OCI-LY7 (cell line): ENCODE measurements at regions not wholly inside any gene's neighbourhood (a gene's known extent, or its start where the extent isn't known, plus 50 kb on each side); places are given as distances from the start of the nearest gene placed in this dataset.

Source experiments
- BruUV-seq: library from RNA; stranded (reverse); fragments of 400-500 nt; replicated peaks from 2 replicates; lab custom pipeline; 2021; lab: Mats Ljungman, UMichigan
- CTCF ChIA-PET: fragments of 300-600 bp; sonication (Branson Sonifier 250); formaldehyde crosslinking; loops from one replicate; lab custom pipeline; 2022; ENCODE audit warnings: antibody characterized with exemption; ENCODE audit not compliant: unreplicated experiment; lab: Charles Lee
- POLR2A ChIA-PET: fragments of 300-600 bp; sonication (Branson Sonifier 250); formaldehyde crosslinking; loops from one replicate; lab custom pipeline; 2022; ENCODE audit warnings: antibody characterized with exemption; lab: Charles Lee
- DNase-seq: peaks from one replicate; pipeline ENCODE4 v3.0.0-alpha.2; 2015; ENCODE audit warnings: low spot score
- H2AFZ ChIP-seq: fragments of 200-600 bp; sonication (generic), shearing (Covaris generic); 2 replicates; pipeline ENCODE4 v1.6.1; 2014; ENCODE audit warnings: mild to moderate bottlenecking, antibody characterized with exemption, low read length, moderate library complexity
- H3K27ac ChIP-seq: fragments of 200-600 bp; sonication (generic); 2 replicates; pipeline ENCODE4 v1.5.1; 2014; ENCODE audit warnings: mixed run types, low read depth, mild to moderate bottlenecking, moderate library complexity, low read length, inconsistent platforms; ENCODE audit not compliant: poor library complexity, severe bottlenecking
- H3K36me3 ChIP-seq: fragments of 200-600 bp; sonication (generic); 2 replicates; pipeline ENCODE4 v1.6.1; 2014; ENCODE audit warnings: mild to moderate bottlenecking, antibody characterized with exemption, low read length, moderate library complexity, mixed read lengths; ENCODE audit not compliant: insufficient read depth
- H3K4me1 ChIP-seq: fragments of 200-600 bp; sonication (generic); 2 replicates; pipeline ENCODE4 v1.5.1; 2014; ENCODE audit warnings: mild to moderate bottlenecking, low read length; ENCODE audit not compliant: insufficient read depth, poor library complexity, severe bottlenecking
- H3K4me2 ChIP-seq: fragments of 200-600 bp; sonication (generic); 2 replicates; pipeline ENCODE4 v1.6.1; 2014; ENCODE audit warnings: mild to moderate bottlenecking, low read length
- H3K4me3 ChIP-seq: fragments of 200-600 bp; sonication (generic); 2 replicates; pipeline ENCODE4 v1.5.1; 2014; ENCODE audit warnings: mild to moderate bottlenecking, low read depth, low read length; ENCODE audit not compliant: poor library complexity, severe bottlenecking
- H3K79me2 ChIP-seq: fragments of 200-600 bp; sonication (generic); 2 replicates; pipeline ENCODE4 v1.6.1; 2016; ENCODE audit warnings: low read depth, mild to moderate bottlenecking, low read length, moderate library complexity, mixed read lengths; ENCODE audit not compliant: insufficient read depth
- H3K9me2 ChIP-seq: fragments of 200-600 bp; sonication (generic); 2 replicates; pipeline ENCODE4 v1.6.1; 2016; ENCODE audit warnings: mild to moderate bottlenecking, low read length, mixed read lengths; ENCODE audit not compliant: insufficient read depth
- H3K9me3 ChIP-seq: fragments of 200-600 bp; sonication (generic); 2 replicates; pipeline ENCODE4 v1.6.1; 2014; ENCODE audit warnings: mild to moderate bottlenecking, mixed run types, low read length, mixed read lengths
- H4K20me1 ChIP-seq: fragments of 200-600 bp; sonication (generic); 2 replicates; pipeline ENCODE4 v1.6.1; 2014; ENCODE audit warnings: mild to moderate bottlenecking, antibody characterized with exemption, low read length, moderate library complexity, mixed read lengths; ENCODE audit not compliant: insufficient read depth
- EZH2phosphoT487 ChIP-seq: fragments of 200-600 bp; sonication (generic); IDR thresholded peaks from 2 replicates; pipeline ENCODE4 v1.6.1; 2018; ENCODE audit warnings: low read depth, borderline replicate concordance, mild to moderate bottlenecking, mixed run types, antibody characterized with exemption, low read length, moderate library complexity, mixed read lengths
- intact Hi-C: fragments of 100-400 bp; cut with micrococcal nuclease; formaldehyde crosslinking; loops from one replicate; pipeline ENCODE4 v1.10.0; 2022; ENCODE audit not compliant: unreplicated experiment
- TF ChIP-seq, protein P1 (sequence below): fragments of 200-600 bp; sonication (generic); conservative IDR thresholded peaks from 2 replicates; pipeline ENCODE4 v1.5.1; 2014; ENCODE audit warnings: mild to moderate bottlenecking, antibody characterized with exemption, low read length, moderate library complexity, mixed read lengths

DNA sequence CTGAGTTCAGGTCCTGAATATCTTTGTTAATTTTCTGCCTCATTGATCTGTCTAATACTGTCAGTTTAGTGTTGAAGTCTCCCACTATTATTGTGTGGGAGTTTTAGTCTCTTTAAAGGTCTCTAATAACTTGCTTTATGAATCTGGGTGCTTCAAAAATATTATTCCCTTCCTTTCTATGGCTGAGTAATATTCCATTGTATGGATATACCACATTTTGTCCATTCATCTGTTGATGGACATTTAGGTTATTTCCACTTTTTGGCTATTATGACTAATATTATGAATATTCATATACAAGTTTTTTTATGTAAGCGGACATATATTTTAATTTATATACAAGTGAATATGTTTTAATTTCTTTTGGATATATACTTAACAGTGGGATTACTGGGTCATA, 82.7 kb downstream of the SDR9C7 start:
- no TSS peak for BruUV-seq
- Histone ChIP-seq H4K20me1 (no peaks in the 10 kb centered on the region), H3K79me2 (no peaks in the 10 kb centered on the region), H3K36me3 (no peaks in the 10 kb centered on the region), H3K4me3 (no peak overlapping the region), H3K4me1 (no peaks in the 10 kb centered on the region), H3K4me2 (no peak overlapping the region), H3K9me3 (no peaks in the 10 kb centered on the region), H3K9me2 (no peaks in the 10 kb centered on the region), H3K27ac (no peak overlapping the region), H2AFZ (no peak overlapping the region)
- DNase-seq: no peak
- ChIA-PET POLR2A (no interaction called here), CTCF (no interaction called here)
- TF ChIP-seq, protein P1, sequence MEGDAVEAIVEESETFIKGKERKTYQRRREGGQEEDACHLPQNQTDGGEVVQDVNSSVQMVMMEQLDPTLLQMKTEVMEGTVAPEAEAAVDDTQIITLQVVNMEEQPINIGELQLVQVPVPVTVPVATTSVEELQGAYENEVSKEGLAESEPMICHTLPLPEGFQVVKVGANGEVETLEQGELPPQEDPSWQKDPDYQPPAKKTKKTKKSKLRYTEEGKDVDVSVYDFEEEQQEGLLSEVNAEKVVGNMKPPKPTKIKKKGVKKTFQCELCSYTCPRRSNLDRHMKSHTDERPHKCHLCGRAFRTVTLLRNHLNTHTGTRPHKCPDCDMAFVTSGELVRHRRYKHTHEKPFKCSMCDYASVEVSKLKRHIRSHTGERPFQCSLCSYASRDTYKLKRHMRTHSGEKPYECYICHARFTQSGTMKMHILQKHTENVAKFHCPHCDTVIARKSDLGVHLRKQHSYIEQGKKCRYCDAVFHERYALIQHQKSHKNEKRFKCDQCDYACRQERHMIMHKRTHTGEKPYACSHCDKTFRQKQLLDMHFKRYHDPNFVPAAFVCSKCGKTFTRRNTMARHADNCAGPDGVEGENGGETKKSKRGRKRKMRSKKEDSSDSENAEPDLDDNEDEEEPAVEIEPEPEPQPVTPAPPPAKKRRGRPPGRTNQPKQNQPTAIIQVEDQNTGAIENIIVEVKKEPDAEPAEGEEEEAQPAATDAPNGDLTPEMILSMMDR: no peak
- intact Hi-C loops: no loop called here

DNA sequence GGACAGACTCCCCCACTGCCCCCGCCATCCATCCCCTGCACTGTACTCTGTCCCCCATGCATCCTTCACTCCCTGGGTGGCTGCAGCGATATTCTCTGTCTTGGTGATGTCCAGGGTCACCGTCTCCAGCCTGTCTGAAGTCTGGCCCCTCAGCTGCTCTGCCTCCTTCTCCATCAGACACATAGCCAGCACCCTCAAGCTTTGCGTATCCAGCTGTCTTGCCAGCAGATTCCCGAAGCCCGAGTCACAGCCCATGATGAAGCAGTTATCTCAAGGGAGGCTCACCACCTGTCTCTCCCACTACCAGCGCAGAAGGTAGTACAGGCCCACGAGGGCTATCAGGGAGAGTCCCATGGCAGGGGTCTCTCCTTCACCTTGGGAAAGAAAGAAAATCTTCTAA, 77.8 kb downstream of the HSD17B6 start:
- no peak for DNase-seq
- TF ChIP-seq EZH2phosphoT487: no peak
- TF ChIP-seq, protein P1: no peak
- H3K4me2 ChIP-seq: no peak overlapping the region
- H2AFZ ChIP-seq: no peak overlapping the region
- POLR2A ChIA-PET: no interaction called here
- H3K36me3 ChIP-seq: no peaks in the 10 kb centered on the region
- no peaks in the 10 kb centered on the region for H3K9me2 ChIP-seq
- intact Hi-C loops: loop anchor here (1.0 to 2.0 kb wide), 2 partner anchors 146 to 272 kb away; no protein-coding TSS in a partner anchor
- no TSS peak for BruUV-seq
- H3K9me3 ChIP-seq: no peaks in the 10 kb centered on the region
- CTCF ChIA-PET: no interaction called here
- H3K79me2 ChIP-seq: no peaks in the 10 kb centered on the region
- H3K4me1 ChIP-seq: no peaks in the 10 kb centered on the region
- H3K27ac ChIP-seq: no peak overlapping the region
- no peaks in the 10 kb centered on the region for H4K20me1 ChIP-seq
- H3K4me3 ChIP-seq: no peak overlapping the region

DNA sequence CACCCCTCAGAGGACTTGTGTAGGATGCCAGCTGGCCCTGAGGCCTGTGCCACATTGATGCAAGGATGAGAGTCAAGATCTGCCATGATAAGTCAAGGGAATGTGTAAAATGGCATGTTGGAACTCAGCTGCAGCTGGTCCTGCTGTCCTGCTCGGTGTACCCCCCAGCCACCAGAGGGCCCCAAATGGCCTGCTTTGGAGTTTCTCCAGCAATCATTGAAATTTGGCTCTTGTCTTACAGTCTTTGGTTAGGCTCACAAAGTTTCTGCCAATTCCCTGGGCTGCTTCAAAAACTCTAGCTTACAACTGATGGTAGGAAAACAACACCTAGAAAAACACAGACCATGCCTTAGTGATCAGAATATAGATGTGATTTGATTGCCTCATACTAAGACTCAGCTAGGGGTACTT, 76.8 kb downstream of the HSD17B6 start:
- Histone ChIP-seq H3K4me2 (no peak overlapping the region), H3K4me3 (no peak overlapping the region), H4K20me1 (no peaks in the 10 kb centered on the region), H2AFZ (no peak overlapping the region), H3K27ac (no peak overlapping the region), H3K79me2 (no peaks in the 10 kb centered on the region), H3K9me2 (no peaks in the 10 kb centered on the region), H3K4me1 (no peaks in the 10 kb centered on the region), H3K36me3 (no peaks in the 10 kb centered on the region), H3K9me3 (no peaks in the 10 kb centered on the region)
- DNase-seq: peak; percentile 39
- ChIA-PET POLR2A (interaction anchor here (0.7 kb wide), 1 partner anchor 9 kb away, joined by 3 read pairs; no protein-coding TSS in a partner anchor), CTCF (no interaction called here)
- TF ChIP-seq EZH2phosphoT487: no peak
- TF ChIP-seq, protein P1: peak; percentile 80
- BruUV-seq: no TSS peak
- intact Hi-C loops: loop anchor here (1.0 to 2.0 kb wide), 2 partner anchors 147 to 273 kb away; no protein-coding TSS in a partner anchor
